Astrocyte (in vitro differentiated cells and primary cell): ENCODE measurements at regions not wholly inside any gene's neighbourhood (a gene's known extent, or its start where the extent isn't known, plus 50 kb on each side); places are given as distances from the start of the nearest gene placed in this dataset.
"Not testable (repeated sequence)": the region's sequence is repeated elsewhere in the genome, so short reads cannot be mapped to it uniquely, and the experiment has no call there.

ENCODE experiments used
- DNase-seq: peaks from one replicate; pipeline ENCODE4 v3.0.0-alpha.2; 2010; ENCODE audit warnings: low read depth
- FAIRE-seq: peaks from 2 replicates; lab custom pipeline; 2011; peaks lifted over from hg19 to GRCh38; lab: Jason Lieb, UNC
- H2AFZ ChIP-seq: 2 replicates; pipeline ENCODE4 v1.6.0; 2012; ENCODE audit warnings: low read depth, low read length, inconsistent platforms
- H3K27ac ChIP-seq: 2 replicates; pipeline ENCODE4 v1.5.1; 2011; ENCODE audit warnings: low read depth, low read length, inconsistent platforms
- H3K27me3 ChIP-seq: 2 replicates; pipeline ENCODE4 v1.6.0; 2011; ENCODE audit warnings: low read length, inconsistent platforms; ENCODE audit not compliant: insufficient read depth
- H3K36me3 ChIP-seq: 2 replicates; pipeline ENCODE4 v1.5.1; 2011; ENCODE audit warnings: low read length, inconsistent platforms; ENCODE audit not compliant: insufficient read depth
- H3K4me1 ChIP-seq: 2 replicates; pipeline ENCODE4 v1.5.1; 2011; ENCODE audit warnings: low read length, inconsistent platforms; ENCODE audit not compliant: insufficient read depth
- H3K4me2 ChIP-seq: 2 replicates; pipeline ENCODE4 v1.6.0; 2012; ENCODE audit warnings: low read length, inconsistent platforms
- H3K4me3 ChIP-seq: 2 replicates; pipeline ENCODE4 v1.5.1; 2011; ENCODE audit warnings: low read depth, mild to moderate bottlenecking, low read length, inconsistent platforms; ENCODE audit not compliant: insufficient read depth
- H3K79me2 ChIP-seq: 2 replicates; pipeline ENCODE4 v1.6.0; 2012; ENCODE audit warnings: mild to moderate bottlenecking, low read length, inconsistent platforms; ENCODE audit not compliant: insufficient read depth
- H3K9ac ChIP-seq: 2 replicates; pipeline ENCODE4 v1.6.0; 2012; ENCODE audit warnings: mild to moderate bottlenecking, low read length, inconsistent platforms
- H3K9me3 ChIP-seq: 2 replicates; pipeline ENCODE4 v1.5.1; 2012; ENCODE audit warnings: low read depth, mild to moderate bottlenecking, low read length, inconsistent platforms; ENCODE audit not compliant: insufficient read depth
- H4K20me1 ChIP-seq: 2 replicates; pipeline ENCODE4 v1.6.0; 2012; ENCODE audit warnings: low read length, inconsistent platforms; ENCODE audit not compliant: insufficient read depth
- H3K27ac Mint-ChIP-seq: one replicate; pipeline ENCODE4 v1.8.0; 2021; ENCODE audit warnings: mild to moderate bottlenecking, mixed read lengths; ENCODE audit not compliant: unreplicated experiment
- H3K27me3 Mint-ChIP-seq: one replicate; pipeline ENCODE4 v1.8.0; 2021; ENCODE audit warnings: low read depth, mixed read lengths; ENCODE audit not compliant: unreplicated experiment
- H3K36me3 Mint-ChIP-seq: one replicate; pipeline ENCODE4 v1.8.0; 2021; ENCODE audit warnings: low read depth, mixed read lengths; ENCODE audit not compliant: unreplicated experiment
- H3K4me1 Mint-ChIP-seq: one replicate; pipeline ENCODE4 v1.8.0; 2021; ENCODE audit warnings: low read depth, mixed read lengths; ENCODE audit not compliant: unreplicated experiment
- H3K4me3 Mint-ChIP-seq: one replicate; pipeline ENCODE4 v1.8.0; 2021; ENCODE audit warnings: mild to moderate bottlenecking, moderate library complexity, mixed read lengths; ENCODE audit not compliant: unreplicated experiment
- H3K9me3 Mint-ChIP-seq: one replicate; pipeline ENCODE4 v1.8.0; 2021; ENCODE audit warnings: mild to moderate bottlenecking, mixed read lengths; ENCODE audit not compliant: unreplicated experiment
- CTCF ChIP-seq: IDR thresholded peaks from 2 replicates; pipeline ENCODE4 v1.5.1; 2011; ENCODE audit warnings: low read depth, mild to moderate bottlenecking, inconsistent platforms, low read length, moderate library complexity; ENCODE audit not compliant: insufficient read depth
- EZH2 ChIP-seq: IDR thresholded peaks from 2 replicates; pipeline ENCODE4 v1.6.1; 2012; ENCODE audit warnings: mild to moderate bottlenecking, low read length, inconsistent platforms; ENCODE audit not compliant: insufficient read depth

GRCh38 chr6:179340-179950, 112.8 kb upstream of the DUSP22 start:
- Histone ChIP-seq H2AFZ (no peak overlapping the region), H3K36me3 (no peaks in the 10 kb centered on the region), H3K79me2 (no peaks in the 10 kb centered on the region), H3K4me3 (no peak overlapping the region), H3K9ac (no peak overlapping the region), H3K27me3 (no peaks in the 10 kb centered on the region), H3K4me2 (no peak overlapping the region), H3K9me3 (peaks cover 4% of the 10 kb centered on the region), H4K20me1 (no peaks in the 10 kb centered on the region), H3K4me1 (no peaks in the 10 kb centered on the region), H3K27ac (no peak overlapping the region)
- Mint-ChIP-seq H3K36me3 (no peaks in the 10 kb centered on the region), H3K4me3 (no peak overlapping the region), H3K9me3 (peaks cover 12% of the 10 kb centered on the region), H3K27ac (no peak overlapping the region), H3K27me3 (peaks cover 30% of the 10 kb centered on the region), H3K4me1 (no peaks in the 10 kb centered on the region)
- FAIRE-seq (no peak), DNase-seq (no peak)
- TF ChIP-seq EZH2 (no peak), CTCF (no peak)

- H3K4me1 ChIP-seq, FAIRE-seq, H3K4me3 ChIP-seq, H3K79me2 ChIP-seq, H3K36me3 Mint-ChIP-seq, H3K4me1 Mint-ChIP-seq, H3K9me3 ChIP-seq, H3K27ac ChIP-seq, H3K4me2 ChIP-seq, H3K9ac ChIP-seq, H3K36me3 ChIP-seq, H3K27ac Mint-ChIP-seq, H2AFZ ChIP-seq, H3K4me3 Mint-ChIP-seq, DNase-seq, H3K27me3 ChIP-seq, H4K20me1 ChIP-seq: not testable (repeated sequence)
- H3K9me3 Mint-ChIP-seq = peaks cover 12% of the 10 kb centered on the region
- peaks cover 30% of the 10 kb centered on the region for H3K27me3 Mint-ChIP-seq
Observed at GRCh38 chr6:180091-180694, 112.1 kb upstream of the DUSP22 start.

GRCh38 chr6:181049-181654, 111.1 kb upstream of the DUSP22 start:
- Histone ChIP-seq H3K9me3 (peaks cover 4% of the 10 kb centered on the region), H3K4me2 (no peak overlapping the region), H3K27ac (no peak overlapping the region), H4K20me1 (no peaks in the 10 kb centered on the region), H3K27me3 (no peaks in the 10 kb centered on the region), H3K79me2 (no peaks in the 10 kb centered on the region), H3K4me1 (no peaks in the 10 kb centered on the region), H3K9ac (no peak overlapping the region), H2AFZ (no peak overlapping the region), H3K4me3 (no peak overlapping the region), H3K36me3 (no peaks in the 10 kb centered on the region)
- Mint-ChIP-seq H3K36me3 (no peaks in the 10 kb centered on the region), H3K9me3 (peaks cover 11% of the 10 kb centered on the region), H3K27me3 (peaks cover 30% of the 10 kb centered on the region), H3K27ac (no peak overlapping the region), H3K4me1 (peaks cover 4% of the 10 kb centered on the region), H3K4me3 (no peak overlapping the region)
- TF ChIP-seq CTCF (no peak), EZH2 (no peak)
- FAIRE-seq (no peak), DNase-seq (no peak)
